ENCODE measurements at regions not wholly inside any gene's neighbourhood (a gene's known extent, or its start where the extent isn't known, plus 50 kb on each side); places are given as distances from the start of the nearest gene placed in this dataset.
"Not testable (repeated sequence)": the region's sequence is repeated elsewhere in the genome, so short reads cannot be mapped to it uniquely, and the experiment has no call there.

DNA sequence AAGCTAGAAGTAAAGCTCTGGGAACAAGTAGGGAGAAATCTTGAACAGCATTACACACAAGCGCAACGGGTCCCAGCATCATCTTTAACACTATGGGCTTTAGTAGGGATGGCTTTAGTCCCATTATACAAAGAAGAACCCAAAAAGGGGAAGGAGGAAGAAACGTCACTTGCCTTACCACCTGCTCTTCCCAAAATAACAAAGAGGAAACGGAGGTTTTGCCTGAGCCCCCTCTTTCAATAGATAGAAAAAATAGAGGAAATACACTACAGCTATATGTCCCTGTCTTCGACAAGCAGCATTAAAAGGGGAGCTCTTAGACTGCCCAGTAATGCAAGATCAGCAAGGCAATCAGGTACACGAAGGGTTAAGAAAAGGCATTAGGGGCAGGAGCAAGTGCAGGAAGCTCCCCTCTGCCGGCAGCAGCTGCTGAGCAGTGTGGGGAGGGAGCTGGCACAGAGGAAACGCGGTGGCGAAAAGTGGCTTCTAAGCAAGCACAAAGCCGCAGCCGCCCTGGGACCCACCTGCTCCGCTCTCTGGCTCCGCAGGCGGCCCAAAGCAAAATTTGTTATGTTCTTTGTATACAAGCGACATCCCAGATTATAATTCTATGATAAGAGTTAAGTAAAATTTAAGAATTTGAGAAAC is 1172.4 kb downstream of the TMEM121 start:
- TF ChIP-seq CTCF, POLR2A (IDR thresholded peaks at IDR 0.05): not testable (repeated sequence)

Data from heart left ventricle (tissue), 13 donors.